Stimulated activated naive CD8-positive, alpha-beta T cell treated with anti-CD3 and anti-CD28 coated beads, Interleukin-15, amount 100 ng/mL, for 72 hours (primary cell): ENCODE measurements at regions not wholly inside any gene's neighbourhood (a gene's known extent, or its start where the extent isn't known, plus 50 kb on each side); places are given as distances from the start of the nearest gene placed in this dataset.
A peak's percentile ranks its signal among the peaks of the same experiment; 100 is the strongest.

ENCODE experiments used
- ATAC-seq: fragments of 150-1000 bp; cut with Tn5 transposase; 2 replicates; pipeline ENCODE4 v1.10.0; 2021; ENCODE audit warnings: mild to moderate bottlenecking, moderate library complexity
- DNase-seq, 2 donors: peaks; one replicate each; pipeline ENCODE4 v3.0.0; 2021 to 2022
- H3K27ac Mint-ChIP-seq, 2 donors: one replicate each; pipeline ENCODE4 v1.8.0; 2022; ENCODE audit warnings: mild to moderate bottlenecking in 2 of 2, mixed read lengths in 2 of 2, moderate library complexity in 2 of 2
- H3K27me3 Mint-ChIP-seq: one replicate; pipeline ENCODE4 v1.8.0; 2022; ENCODE audit warnings: mixed read lengths
- H3K4me1 Mint-ChIP-seq: one replicate; pipeline ENCODE4 v1.8.0; 2022; ENCODE audit warnings: mild to moderate bottlenecking, mixed read lengths
- H3K4me3 Mint-ChIP-seq, 2 donors: one replicate each; pipeline ENCODE4 v1.8.0; 2022; ENCODE audit warnings: mild to moderate bottlenecking in 2 of 2, mixed read lengths in 2 of 2, moderate library complexity in 1 of 2
- H3K9me3 Mint-ChIP-seq, 2 donors: one replicate each; pipeline ENCODE4 v1.8.0; 2022; ENCODE audit warnings: mixed read lengths in 2 of 2

- no peak for ATAC-seq
- no peak for DNase-seq
- Mint-ChIP-seq H3K27me3 (no peaks in the 10 kb centered on the region), H3K27ac (no peak overlapping the region), H3K4me3 (no peak overlapping the region), H3K9me3 (peaks cover under 1 to 1% of the 10 kb centered on the region in 2 donors), H3K4me1 (no peaks in the 10 kb centered on the region)
Observed at GRCh38 chr18:73316513-73316912, 448.7 kb upstream of the NETO1 start.

GRCh38 chr18:73315381-73315780 is 447.6 kb upstream of the NETO1 start:
- Mint-ChIP-seq H3K27ac (no peak overlapping the region), H3K4me3 (no peak overlapping the region), H3K4me1 (no peaks in the 10 kb centered on the region), H3K27me3 (no peaks in the 10 kb centered on the region), H3K9me3 (peaks cover 5 to 7% of the 10 kb centered on the region in 2 donors)
- no peak for DNase-seq
- ATAC-seq = no peak

GRCh38 chr18:73313476-73313875 is 445.7 kb upstream of the NETO1 start:
- no peaks in the 10 kb centered on the region for H3K4me1 Mint-ChIP-seq
- no peak for DNase-seq
- H3K27ac Mint-ChIP-seq = no peak overlapping the region
- peaks cover 5 to 7% of the 10 kb centered on the region in 2 donors for H3K9me3 Mint-ChIP-seq
- ATAC-seq = no peak
- H3K4me3 Mint-ChIP-seq = no peak overlapping the region
- no peaks in the 10 kb centered on the region for H3K27me3 Mint-ChIP-seq

DNA sequence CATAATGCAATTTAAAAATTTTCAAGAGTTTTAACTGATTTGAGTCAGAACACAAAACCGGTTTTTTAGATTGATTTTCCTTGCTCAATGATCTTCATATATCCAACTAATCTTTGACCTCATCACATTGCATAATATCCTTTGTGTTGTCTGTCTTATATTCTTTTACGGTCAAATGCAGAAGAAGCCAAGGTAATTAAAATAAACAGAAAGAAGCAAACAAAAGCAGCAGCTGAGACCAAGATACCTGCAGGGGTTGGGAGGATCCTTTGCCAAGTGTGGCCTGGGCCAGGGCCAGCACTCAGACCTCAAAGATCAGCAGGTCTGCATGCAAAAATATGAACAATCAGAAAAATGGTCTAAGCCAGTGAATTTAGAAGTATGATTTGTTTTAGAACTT is 428.9 kb upstream of the NETO1 start:
- Mint-ChIP-seq H3K27ac (no peak overlapping the region), H3K4me1 (no peaks in the 10 kb centered on the region)

GRCh38 chr18:73292156-73292555 is 424.4 kb upstream of the NETO1 start:
- DNase-seq = no peak
- H3K9me3 Mint-ChIP-seq = no peaks in the 10 kb centered on the region
- H3K27ac Mint-ChIP-seq = no peak overlapping the region
- ATAC-seq = no peak
- H3K4me1 Mint-ChIP-seq = no peaks in the 10 kb centered on the region
- no peaks in the 10 kb centered on the region for H3K27me3 Mint-ChIP-seq
- no peak overlapping the region for H3K4me3 Mint-ChIP-seq

More for the DNA sequence above, 428.9 kb upstream of the NETO1 start:
- Mint-ChIP-seq H3K9me3 (no peaks in the 10 kb centered on the region), H3K4me3 (no peak overlapping the region), H3K27me3 (no peaks in the 10 kb centered on the region)
- DNase-seq (no peak), ATAC-seq (no peak)

GRCh38 chr18:73288813-73289212 is 421.0 kb upstream of the NETO1 start:
- Mint-ChIP-seq H3K27me3 (no peaks in the 10 kb centered on the region), H3K4me3 (no peak overlapping the region), H3K27ac (no peak overlapping the region), H3K9me3 (peaks cover 4 to 6% of the 10 kb centered on the region in 2 donors), H3K4me1 (no peaks in the 10 kb centered on the region)
- ATAC-seq (no peak), DNase-seq (no peak)

DNA sequence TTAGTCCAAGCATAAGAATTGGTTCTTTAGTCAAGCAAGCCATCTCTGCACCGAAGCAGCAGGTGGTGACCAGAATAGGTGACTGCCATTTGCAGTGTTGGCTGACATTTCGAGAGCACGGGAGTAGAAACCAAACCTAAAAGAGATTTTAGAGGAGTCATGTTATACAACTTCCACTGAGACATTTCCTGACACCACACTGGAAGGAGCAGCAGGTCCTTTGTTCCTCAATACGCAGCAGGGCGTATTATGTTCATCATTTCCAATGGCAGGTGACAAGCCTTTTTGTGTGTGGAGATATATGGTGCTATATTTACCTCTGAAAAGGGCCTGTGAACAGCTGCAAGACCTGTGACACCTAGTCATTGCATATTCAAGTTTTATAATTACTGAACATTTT is 418.8 kb upstream of the NETO1 start:
- no peaks in the 10 kb centered on the region for H3K4me1 Mint-ChIP-seq
- no peak for DNase-seq
- peaks cover 4 to 13% of the 10 kb centered on the region in 2 donors for H3K9me3 Mint-ChIP-seq
- no peak overlapping the region for H3K4me3 Mint-ChIP-seq
- no peaks in the 10 kb centered on the region for H3K27me3 Mint-ChIP-seq
- no peak for ATAC-seq
- H3K27ac Mint-ChIP-seq = no peak overlapping the region

- no peaks in the 10 kb centered on the region for H3K27me3 Mint-ChIP-seq
- no peaks in the 10 kb centered on the region for H3K4me1 Mint-ChIP-seq
- no peak for ATAC-seq
- H3K9me3 Mint-ChIP-seq = peaks cover 4 to 13% of the 10 kb centered on the region in 2 donors
- H3K27ac Mint-ChIP-seq = no peak overlapping the region
- no peak overlapping the region for H3K4me3 Mint-ChIP-seq
- DNase-seq = no peak
Observed at GRCh38 chr18:73283788-73284187, 416.0 kb upstream of the NETO1 start.

- Mint-ChIP-seq H3K27ac (no peak overlapping the region), H3K9me3 (peaks cover 4 to 19% of the 10 kb centered on the region in 2 donors), H3K4me3 (no peak overlapping the region), H3K27me3 (no peaks in the 10 kb centered on the region), H3K4me1 (no peaks in the 10 kb centered on the region)
- DNase-seq = no peak
- no peak for ATAC-seq
Observed at GRCh38 chr18:73283032-73283431, 415.2 kb upstream of the NETO1 start.

DNA sequence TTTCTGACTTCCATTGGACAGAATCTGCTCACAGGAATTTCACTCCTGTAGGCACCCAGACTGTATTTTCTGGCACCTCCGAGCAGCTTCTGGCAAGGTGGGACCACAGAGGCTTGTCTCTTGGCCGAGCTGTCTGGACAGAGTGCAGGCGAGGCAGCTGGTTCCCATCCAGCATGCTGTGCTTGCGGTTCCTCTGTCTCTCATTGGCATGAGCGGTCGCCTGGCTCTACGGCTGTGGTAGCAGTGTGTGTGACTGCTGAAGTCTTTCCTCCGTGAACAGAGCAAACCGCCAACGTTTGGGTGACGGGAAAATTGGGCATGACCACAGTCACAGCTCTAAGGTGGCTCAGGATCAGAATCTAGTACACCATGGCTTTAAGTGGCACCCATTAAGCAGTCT is 411.7 kb upstream of the NETO1 start:
- Mint-ChIP-seq H3K4me3 (no peak overlapping the region), H3K27me3 (no peaks in the 10 kb centered on the region)
- no peak for DNase-seq

DNA sequence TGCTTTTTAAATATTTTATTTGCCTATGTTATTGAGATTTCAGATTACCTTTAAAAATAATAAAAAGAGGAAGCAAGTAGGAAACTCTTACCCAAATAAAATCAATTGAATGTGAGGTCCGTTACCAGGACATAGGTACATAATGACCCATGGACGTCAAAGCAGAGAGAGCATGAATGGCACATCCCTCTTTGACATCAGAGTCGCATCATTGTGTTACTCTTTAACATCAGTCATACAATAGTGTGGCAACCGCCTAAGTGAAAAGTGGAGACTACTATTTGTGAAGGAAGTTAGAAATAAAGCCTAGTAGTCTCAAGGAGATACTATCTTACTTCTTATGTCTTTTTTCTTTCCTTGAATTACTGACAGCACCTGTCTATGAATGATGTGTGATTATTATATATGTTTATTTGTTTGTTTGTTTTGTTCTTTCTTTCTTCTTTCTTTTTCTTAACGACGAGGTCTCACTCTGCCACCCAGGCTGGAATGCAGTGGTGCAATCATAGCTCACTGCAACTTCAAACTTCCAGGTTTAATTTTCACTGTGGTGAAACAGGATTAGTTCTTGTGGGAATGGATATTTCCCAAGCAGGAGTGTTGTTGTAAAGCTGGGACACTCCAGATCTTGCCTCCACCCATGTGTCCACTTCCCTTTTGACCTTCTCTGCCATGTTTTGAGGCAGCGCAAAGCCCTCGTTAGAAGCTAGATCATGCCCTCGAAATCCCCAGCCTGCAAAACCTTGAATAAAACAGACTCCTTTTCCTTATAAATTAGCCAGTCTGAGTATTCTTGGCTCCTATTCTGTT is 407.2 kb upstream of the NETO1 start:
- Mint-ChIP-seq H3K4me1 (no peaks in the 10 kb centered on the region), H3K27me3 (no peaks in the 10 kb centered on the region), H3K9me3 (peaks cover 4 to 6% of the 10 kb centered on the region in 2 donors), H3K27ac (peak overlapping the region in 1 of 2 donors; percentile 42), H3K4me3 (no peak overlapping the region)
- ATAC-seq (no peak), DNase-seq (no peak)

More for the DNA sequence above, 411.7 kb upstream of the NETO1 start:
- Mint-ChIP-seq H3K27ac (no peak overlapping the region), H3K9me3 (peaks cover 0 to 13% of the 10 kb centered on the region in 2 donors), H3K4me1 (no peaks in the 10 kb centered on the region)
- no peak for ATAC-seq

DNA sequence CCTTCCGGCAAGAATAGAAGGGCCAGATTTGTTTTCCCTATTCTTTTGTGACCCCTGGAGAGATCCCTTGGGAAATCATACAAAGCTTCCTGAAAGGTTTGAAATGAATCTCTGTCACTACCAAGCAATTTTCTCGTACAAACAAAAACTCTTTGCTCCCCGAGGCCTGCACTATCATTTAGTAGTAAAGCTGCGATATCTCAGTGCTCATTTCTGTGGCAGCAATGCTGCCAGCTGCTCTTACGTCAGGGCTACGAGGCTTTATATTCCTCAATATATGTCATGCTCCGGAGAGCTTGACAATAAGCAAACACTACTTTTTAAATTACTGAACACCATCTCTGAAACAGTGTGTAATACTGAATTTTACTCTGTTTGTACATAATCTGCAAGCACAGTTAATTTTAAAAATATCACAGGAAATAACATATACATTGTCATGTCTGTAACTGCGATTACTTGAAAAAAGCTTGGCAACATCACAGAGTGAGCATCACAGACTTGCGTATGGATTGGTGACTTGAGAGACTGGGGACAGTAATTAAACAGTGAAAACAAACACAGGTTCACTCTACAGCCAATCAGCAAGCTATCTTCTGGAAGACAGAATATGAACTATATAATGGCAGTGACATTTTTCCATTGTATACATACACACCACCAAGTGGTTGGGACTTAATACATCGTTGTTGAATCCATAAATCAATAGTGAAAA is 403.3 kb upstream of the NETO1 start:
- no peak overlapping the region for H3K4me3 Mint-ChIP-seq
- H3K27me3 Mint-ChIP-seq = no peaks in the 10 kb centered on the region
- H3K9me3 Mint-ChIP-seq = peaks cover 0 to 4% of the 10 kb centered on the region in 2 donors
- no peaks in the 10 kb centered on the region for H3K4me1 Mint-ChIP-seq
- ATAC-seq (no peak), DNase-seq (no peak)
- H3K27ac Mint-ChIP-seq = no peak overlapping the region

DNA sequence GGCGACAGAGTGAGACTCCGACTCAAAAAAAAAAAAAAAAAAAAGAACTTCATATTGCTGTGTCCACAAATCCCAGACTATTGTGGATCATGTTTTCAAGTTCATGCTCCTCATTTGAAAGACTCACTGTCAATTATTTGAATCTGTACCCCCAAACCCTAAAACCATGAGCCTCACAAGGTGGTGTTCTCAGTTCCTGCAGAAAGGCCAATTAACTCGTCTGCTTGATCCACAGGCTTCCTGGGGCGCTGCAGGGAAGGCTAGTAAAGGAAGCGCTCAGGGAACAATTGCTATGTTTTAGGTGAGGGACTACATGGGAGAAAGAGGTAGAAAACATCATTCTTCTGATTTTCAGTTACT is 396.8 kb upstream of the NETO1 start:
- ATAC-seq = no peak
- DNase-seq = no peak
- Mint-ChIP-seq H3K4me1 (no peaks in the 10 kb centered on the region), H3K9me3 (peaks cover 0 to 6% of the 10 kb centered on the region in 2 donors), H3K27ac (no peak overlapping the region), H3K4me3 (no peak overlapping the region), H3K27me3 (no peaks in the 10 kb centered on the region)

DNA sequence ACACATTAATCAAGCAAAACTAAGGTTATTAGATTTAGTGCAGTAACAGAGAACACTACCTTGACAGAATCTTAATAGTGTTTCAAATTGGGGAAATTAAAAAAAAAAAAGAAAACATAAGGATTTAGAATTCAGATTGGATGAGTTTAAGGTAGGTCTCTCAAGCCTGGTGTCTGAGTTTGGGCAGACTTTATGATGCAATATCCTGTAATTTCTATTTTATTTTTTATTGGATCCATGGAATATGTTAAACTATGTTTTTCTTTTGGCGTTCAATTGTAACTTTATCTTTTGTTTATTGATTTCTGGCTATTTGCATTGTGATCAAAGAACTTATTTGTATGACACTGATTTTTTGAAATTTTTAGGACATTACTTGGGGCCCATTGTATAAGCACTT is 394.1 kb upstream of the NETO1 start:
- no peak overlapping the region for H3K4me3 Mint-ChIP-seq
- H3K27me3 Mint-ChIP-seq = no peaks in the 10 kb centered on the region
- H3K4me1 Mint-ChIP-seq = no peaks in the 10 kb centered on the region
- H3K9me3 Mint-ChIP-seq = peaks cover 0 to 6% of the 10 kb centered on the region in 2 donors
- ATAC-seq (no peak), DNase-seq (no peak)
- no peak overlapping the region for H3K27ac Mint-ChIP-seq

GRCh38 chr18:73261243-73261642 is 393.5 kb upstream of the NETO1 start:
- H3K27ac Mint-ChIP-seq = no peak overlapping the region
- H3K9me3 Mint-ChIP-seq = peaks cover 0 to 6% of the 10 kb centered on the region in 2 donors
- H3K4me3 Mint-ChIP-seq = no peak overlapping the region
- ATAC-seq (no peak), DNase-seq (no peak)
- no peaks in the 10 kb centered on the region for H3K27me3 Mint-ChIP-seq
- no peaks in the 10 kb centered on the region for H3K4me1 Mint-ChIP-seq

- Mint-ChIP-seq H3K4me3 (no peak overlapping the region), H3K4me1 (no peaks in the 10 kb centered on the region), H3K27ac (no peak overlapping the region), H3K9me3 (peaks cover 0 to 6% of the 10 kb centered on the region in 2 donors), H3K27me3 (no peaks in the 10 kb centered on the region)
- ATAC-seq = no peak
- no peak for DNase-seq
Observed at GRCh38 chr18:73258375-73259087, 390.7 kb upstream of the NETO1 start.
